Glutamatergic neuron (in vitro differentiated cells): ENCODE measurements at regions not wholly inside any gene's neighbourhood (a gene's known extent, or its start where the extent isn't known, plus 50 kb on each side); places are given as distances from the start of the nearest gene placed in this dataset.

Source experiments
- DNase-seq: peaks from one replicate; pipeline ENCODE4 v3.0.0; 2022
- H3K27ac Mint-ChIP-seq: one replicate; pipeline ENCODE4 v1.8.0; 2020; ENCODE audit warnings: mild to moderate bottlenecking, mixed read lengths, inconsistent platforms; ENCODE audit not compliant: unreplicated experiment
- H3K27me3 Mint-ChIP-seq: one replicate; pipeline ENCODE4 v1.8.0; 2020; ENCODE audit warnings: mild to moderate bottlenecking, moderate library complexity, mixed read lengths, inconsistent platforms; ENCODE audit not compliant: unreplicated experiment
- H3K36me3 Mint-ChIP-seq: one replicate; pipeline ENCODE4 v1.8.0; 2020; ENCODE audit warnings: mild to moderate bottlenecking, mixed read lengths, inconsistent platforms; ENCODE audit not compliant: unreplicated experiment
- H3K4me1 Mint-ChIP-seq: one replicate; pipeline ENCODE4 v1.8.0; 2020; ENCODE audit warnings: mild to moderate bottlenecking, low read depth, mixed read lengths, inconsistent platforms; ENCODE audit not compliant: unreplicated experiment
- H3K4me3 Mint-ChIP-seq: one replicate; pipeline ENCODE4 v1.8.0; 2020; ENCODE audit warnings: mild to moderate bottlenecking, mixed read lengths, inconsistent platforms; ENCODE audit not compliant: unreplicated experiment
- H3K9me3 Mint-ChIP-seq: one replicate; pipeline ENCODE4 v1.8.0; 2020; ENCODE audit warnings: mild to moderate bottlenecking, moderate library complexity, mixed read lengths, inconsistent platforms; ENCODE audit not compliant: unreplicated experiment
- TF ChIP-seq, protein P1 (sequence below): fragments of 200-600 bp; sonication (generic); IDR thresholded peaks from one replicate; pipeline ENCODE4 v1.5.0; 2021; ENCODE audit not compliant: partially characterized antibody, unreplicated experiment

DNA sequence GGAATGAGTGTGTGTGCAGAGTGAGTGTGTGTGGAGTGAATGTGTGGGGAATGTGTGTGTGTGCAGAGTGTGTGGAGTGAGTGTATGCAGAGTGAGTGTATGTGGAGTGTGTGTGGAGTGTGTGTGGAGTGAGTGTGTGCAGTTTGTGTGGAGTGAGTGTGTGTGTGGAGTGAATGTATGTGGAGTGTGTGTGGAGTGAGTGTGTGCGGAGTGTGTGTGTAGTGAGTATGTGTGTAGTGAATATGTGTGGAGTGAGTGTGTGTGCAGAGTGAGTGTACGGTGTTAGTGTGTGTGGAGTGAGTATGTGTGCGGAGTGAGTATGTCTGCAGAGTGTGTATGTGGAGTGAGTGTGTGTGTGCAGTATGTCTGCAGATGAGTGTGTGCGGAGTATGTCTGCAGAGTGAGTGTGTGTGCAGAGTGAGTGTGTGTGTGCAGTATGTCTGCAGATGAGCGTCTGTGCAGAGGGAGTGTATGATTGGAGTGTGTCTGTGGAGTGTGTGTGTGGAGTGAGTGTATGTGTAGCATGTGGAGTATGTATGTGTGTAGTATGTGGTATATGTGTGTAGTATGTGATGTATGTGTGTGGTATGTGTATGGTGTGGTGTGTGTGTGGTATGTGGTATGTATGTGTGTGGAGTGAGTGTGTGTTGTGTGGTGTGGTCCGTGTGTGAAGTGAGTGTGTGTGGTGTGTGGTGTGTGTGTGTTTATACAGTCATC, 59.7 kb upstream of the CLDN14 start:
- no peak overlapping the region for H3K4me3 Mint-ChIP-seq
- H3K27ac Mint-ChIP-seq: no peak overlapping the region
- H3K27me3 Mint-ChIP-seq: no peaks in the 10 kb centered on the region
- DNase-seq: no peak
- TF ChIP-seq, protein P1, sequence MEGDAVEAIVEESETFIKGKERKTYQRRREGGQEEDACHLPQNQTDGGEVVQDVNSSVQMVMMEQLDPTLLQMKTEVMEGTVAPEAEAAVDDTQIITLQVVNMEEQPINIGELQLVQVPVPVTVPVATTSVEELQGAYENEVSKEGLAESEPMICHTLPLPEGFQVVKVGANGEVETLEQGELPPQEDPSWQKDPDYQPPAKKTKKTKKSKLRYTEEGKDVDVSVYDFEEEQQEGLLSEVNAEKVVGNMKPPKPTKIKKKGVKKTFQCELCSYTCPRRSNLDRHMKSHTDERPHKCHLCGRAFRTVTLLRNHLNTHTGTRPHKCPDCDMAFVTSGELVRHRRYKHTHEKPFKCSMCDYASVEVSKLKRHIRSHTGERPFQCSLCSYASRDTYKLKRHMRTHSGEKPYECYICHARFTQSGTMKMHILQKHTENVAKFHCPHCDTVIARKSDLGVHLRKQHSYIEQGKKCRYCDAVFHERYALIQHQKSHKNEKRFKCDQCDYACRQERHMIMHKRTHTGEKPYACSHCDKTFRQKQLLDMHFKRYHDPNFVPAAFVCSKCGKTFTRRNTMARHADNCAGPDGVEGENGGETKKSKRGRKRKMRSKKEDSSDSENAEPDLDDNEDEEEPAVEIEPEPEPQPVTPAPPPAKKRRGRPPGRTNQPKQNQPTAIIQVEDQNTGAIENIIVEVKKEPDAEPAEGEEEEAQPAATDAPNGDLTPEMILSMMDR: no peak
- no peaks in the 10 kb centered on the region for H3K36me3 Mint-ChIP-seq
- peaks cover 14% of the 10 kb centered on the region for H3K4me1 Mint-ChIP-seq
- H3K9me3 Mint-ChIP-seq: peaks cover 3% of the 10 kb centered on the region

DNA sequence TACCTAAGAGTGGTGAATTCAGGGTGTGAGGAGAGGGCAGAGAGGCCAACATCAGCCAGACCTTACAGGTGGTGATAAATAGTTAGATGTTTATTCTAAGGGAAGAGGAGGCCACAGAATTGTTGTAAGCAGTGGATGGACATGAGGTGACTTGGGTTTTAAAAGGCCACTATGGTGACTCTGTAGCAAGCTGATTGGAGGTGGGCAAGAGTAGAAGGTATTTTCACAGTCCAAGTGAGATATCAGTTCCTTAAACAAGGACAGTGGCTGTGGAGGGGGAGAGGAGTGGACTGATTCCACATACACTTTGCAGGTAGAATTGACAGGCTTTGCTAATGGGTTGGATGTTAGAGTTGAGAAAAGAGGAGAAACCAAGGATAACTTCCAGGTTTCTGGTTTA, 60.8 kb upstream of the CLDN14 start:
- TF ChIP-seq, protein P1: no peak
- peaks cover 3% of the 10 kb centered on the region for H3K9me3 Mint-ChIP-seq
- no peak overlapping the region for H3K27ac Mint-ChIP-seq
- H3K4me1 Mint-ChIP-seq: peaks cover 11% of the 10 kb centered on the region
- no peaks in the 10 kb centered on the region for H3K27me3 Mint-ChIP-seq
- no peak for DNase-seq
- H3K36me3 Mint-ChIP-seq: no peaks in the 10 kb centered on the region
- no peak overlapping the region for H3K4me3 Mint-ChIP-seq

DNA sequence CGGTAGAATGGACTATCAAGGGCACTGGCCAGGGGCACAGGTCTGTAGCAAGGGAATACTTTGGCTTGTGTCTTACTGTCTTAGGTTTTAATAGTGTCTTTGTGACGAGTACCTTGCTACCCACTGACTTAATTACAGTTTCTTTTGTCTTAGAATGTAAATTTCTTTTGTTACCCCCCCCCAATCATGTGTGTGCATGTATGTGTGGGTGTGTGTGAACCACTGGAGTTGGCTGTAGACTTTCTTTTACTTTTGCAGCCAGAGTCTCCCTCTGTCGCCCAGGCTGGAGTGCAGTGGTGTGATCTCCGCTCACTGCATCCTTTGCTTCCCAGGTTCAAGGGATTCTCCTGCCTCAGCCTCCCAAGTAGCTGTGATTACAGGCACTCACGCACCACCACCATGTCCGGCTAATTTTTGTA, 61.8 kb upstream of the CLDN14 start:
- H3K4me1 Mint-ChIP-seq: peaks cover 3% of the 10 kb centered on the region

DNA sequence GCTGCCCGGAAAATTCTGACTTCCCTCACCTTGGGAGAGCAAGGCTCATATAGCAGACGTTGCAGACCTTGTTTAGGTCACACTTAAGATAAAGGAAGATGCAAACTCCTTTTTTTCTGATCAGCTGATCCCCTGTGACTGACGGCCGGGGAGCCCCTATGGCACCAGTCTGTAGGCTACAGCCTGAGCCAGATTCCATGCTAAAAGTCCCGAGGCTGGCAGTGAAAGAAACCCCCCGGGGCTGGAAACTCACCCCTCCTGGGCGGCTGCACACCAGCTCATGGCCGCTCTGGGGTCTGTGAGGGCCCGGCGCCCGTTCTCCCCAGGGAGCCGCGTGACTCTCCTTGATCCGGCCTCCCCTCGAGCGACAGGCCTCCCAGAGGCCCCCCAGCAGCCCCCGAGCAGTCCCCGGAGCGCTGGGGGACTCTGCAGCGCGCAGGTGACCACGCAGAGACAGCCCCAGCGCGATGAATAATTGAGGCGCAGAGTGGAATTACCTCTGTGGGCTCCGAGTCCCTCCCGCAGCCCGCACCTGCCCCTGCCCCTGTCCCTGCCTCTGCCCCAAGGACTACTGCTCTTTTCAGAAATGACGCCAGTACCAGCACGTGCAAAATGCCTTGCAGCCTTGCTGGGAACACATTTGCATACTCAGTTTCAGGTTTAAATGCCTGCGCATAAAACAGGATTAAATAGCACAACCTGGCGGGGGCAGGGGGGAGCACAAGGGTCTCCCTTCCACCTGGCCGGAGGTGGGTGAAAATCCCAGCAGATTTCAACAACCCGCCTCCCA, 62.6 kb upstream of the CLDN14 start:
- H3K9me3 Mint-ChIP-seq: no peaks in the 10 kb centered on the region
- H3K27me3 Mint-ChIP-seq: no peaks in the 10 kb centered on the region
- H3K4me1 Mint-ChIP-seq: peaks cover 3% of the 10 kb centered on the region
- H3K4me3 Mint-ChIP-seq: no peak overlapping the region
- TF ChIP-seq, protein P1: no peak
- no peaks in the 10 kb centered on the region for H3K36me3 Mint-ChIP-seq
- no peak for DNase-seq
- H3K27ac Mint-ChIP-seq: no peak overlapping the region

More for the DNA sequence above, 61.8 kb upstream of the CLDN14 start:
- H3K36me3 Mint-ChIP-seq: no peaks in the 10 kb centered on the region
- H3K4me3 Mint-ChIP-seq: no peak overlapping the region
- DNase-seq: no peak
- no peak overlapping the region for H3K27ac Mint-ChIP-seq
- H3K9me3 Mint-ChIP-seq: no peaks in the 10 kb centered on the region
- no peaks in the 10 kb centered on the region for H3K27me3 Mint-ChIP-seq
- TF ChIP-seq, protein P1: no peak

DNA sequence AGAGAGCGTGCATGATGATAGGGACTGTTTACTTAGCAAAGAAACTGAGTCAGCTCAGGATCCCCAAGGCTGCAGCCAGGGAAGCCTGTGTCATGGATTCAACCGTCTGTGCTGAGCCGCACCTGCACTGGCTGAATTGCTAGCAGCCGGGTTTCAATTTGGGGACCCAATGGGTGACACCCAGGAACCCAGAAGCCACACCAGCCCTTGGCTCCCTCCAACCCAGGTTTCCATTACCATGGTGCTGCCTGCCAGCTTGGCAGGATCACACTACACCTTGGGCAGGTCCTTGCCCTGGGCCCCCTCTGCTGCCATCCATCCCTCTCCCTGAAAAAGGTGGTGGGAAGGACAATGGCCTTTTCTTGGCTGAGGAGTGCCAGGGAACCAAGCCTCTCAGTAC, 64.0 kb upstream of the CLDN14 start:
- no peak for DNase-seq
- no peaks in the 10 kb centered on the region for H3K36me3 Mint-ChIP-seq
- peaks cover 3% of the 10 kb centered on the region for H3K27me3 Mint-ChIP-seq
- H3K4me3 Mint-ChIP-seq: no peak overlapping the region
- peaks cover 6% of the 10 kb centered on the region for H3K4me1 Mint-ChIP-seq
- H3K9me3 Mint-ChIP-seq: no peaks in the 10 kb centered on the region
- no peak overlapping the region for H3K27ac Mint-ChIP-seq
- TF ChIP-seq, protein P1: no peak
